HepG2 (cell line): ENCODE measurements at regions not wholly inside any gene's neighbourhood (a gene's known extent, or its start where the extent isn't known, plus 50 kb on each side); places are given as distances from the start of the nearest gene placed in this dataset.

Experiments
- ATAC-seq: fragments of 200-7000 bp; cut with Tn5 transposase; 3 replicates; pipeline ENCODE4 v1.9.1; 2020; ENCODE audit warnings: mild to moderate bottlenecking, moderate library complexity
- BruUV-seq: library from RNA; stranded (reverse); fragments of 400-500 nt; replicated peaks from 2 replicates; lab custom pipeline; 2021; lab: Mats Ljungman, UMichigan
- CTCF ChIA-PET: fragments of 300-600 bp; formaldehyde crosslinking; extraction: SDS; loops from one replicate; lab custom pipeline; 2021; ENCODE audit warnings: low total read pairs, inconsistent platforms, low intra/inter-chr PET ratio; lab: Yijun Ruan, JAX
- POLR2A ChIA-PET: fragments of 350-600 bp; sonication (Branson Sonifier 250); formaldehyde crosslinking; loops from one replicate; lab custom pipeline; 2020; ENCODE audit warnings: antibody characterized with exemption, inconsistent platforms; lab: Yijun Ruan, JAX
- DNase-seq: peaks from one replicate; pipeline ENCODE4 v3.0.0-alpha.2; 2015; ENCODE audit warnings: low spot score
- FAIRE-seq: peaks from 3 replicates; lab custom pipeline; 2011; peaks lifted over from hg19 to GRCh38; lab: Jason Lieb, UNC
- H2AFZ ChIP-seq: one replicate; pipeline ENCODE4 v1.6.1; 2011; ENCODE audit warnings: low read length, inconsistent platforms
- H3K27ac ChIP-seq: fragments of 300-600 bp; 3 replicates; pipeline ENCODE4 v1.8.0; 2011; ENCODE audit warnings: mixed run types, mild to moderate bottlenecking, mixed read lengths, low read length, inconsistent platforms; ENCODE audit not compliant: insufficient read depth; ENCODE audit errors: extremely low read length
- H3K27me3 ChIP-seq, 2 experiments: fragments of 200-600 bp in 1 of 2; 2 replicates in 1 of 2; 3 replicates in 1 of 2; pipeline versions ENCODE4 v1.6.0 to v1.8.0; 2011; ENCODE audit warnings: low read length in 2 of 2, mild to moderate bottlenecking in 2 of 2, moderate library complexity in 2 of 2, inconsistent platforms in 1 of 2; ENCODE audit not compliant: insufficient read depth in 2 of 2, control insufficient read depth in 1 of 2
- H3K36me3 ChIP-seq, 2 experiments: fragments of 200-600 bp in 1 of 2; replicated peaks in 1 of 2; 2 replicates in 1 of 2; 3 replicates in 1 of 2; pipeline versions ENCODE4 v1.5.1 to v1.8.0; 2011; ENCODE audit warnings: low read length in 2 of 2, inconsistent platforms in 1 of 2; ENCODE audit not compliant: insufficient read depth in 2 of 2, control insufficient read depth in 1 of 2
- H3K4me1 ChIP-seq: 2 replicates; pipeline ENCODE4 v1.5.1; 2012; ENCODE audit warnings: low read length, inconsistent platforms; ENCODE audit not compliant: insufficient read depth
- H3K4me2 ChIP-seq: 2 replicates; pipeline ENCODE4 v1.6.0; 2011; ENCODE audit warnings: low read depth, low read length, inconsistent platforms
- H3K4me3 ChIP-seq, 3 experiments: fragments of 200-600 bp in 1 of 3; sonication (generic), shearing (Covaris generic) in 1 of 3; replicated peaks in 1 of 3; 2 replicates each; pipeline ENCODE4 v1.5.1; 2011 to 2016; ENCODE audit warnings: low read length in 3 of 3, inconsistent platforms in 2 of 3, low read depth in 2 of 3, mild to moderate bottlenecking in 2 of 3, control low read depth in 1 of 3, mixed read lengths in 1 of 3; ENCODE audit not compliant: insufficient read depth in 1 of 3
- H3K79me2 ChIP-seq: one replicate; pipeline ENCODE4 v1.6.1; 2011; ENCODE audit warnings: low read length, inconsistent platforms; ENCODE audit not compliant: insufficient read depth
- H3K9ac ChIP-seq: 2 replicates; pipeline ENCODE4 v1.6.0; 2011; ENCODE audit warnings: mild to moderate bottlenecking, low read depth, low read length, inconsistent platforms; ENCODE audit not compliant: insufficient read depth
- H3K9me3 ChIP-seq: 2 replicates; pipeline ENCODE4 v1.5.1; 2012; ENCODE audit warnings: mild to moderate bottlenecking, low read length
- H4K20me1 ChIP-seq: 2 replicates; pipeline ENCODE4 v1.6.0; 2011; ENCODE audit warnings: inconsistent platforms, mild to moderate bottlenecking, low read length, moderate library complexity; ENCODE audit not compliant: insufficient read depth
- CBX2 ChIP-seq, 2 experiments: fragments of 200-600 bp in 1 of 2; sonication (generic); formaldehyde crosslinking in 1 of 2; IDR thresholded peaks; 2 replicates each; pipeline versions ENCODE4 v1.7.0 to v1.8.1; 2018 to 2022; ENCODE audit warnings: low read depth in 2 of 2, low read length in 1 of 2, mild to moderate bottlenecking in 1 of 2, missing genetic modification reagents in 1 of 2
- EP300 ChIP-seq, 3 experiments: sonication (generic) in 1 of 3; formaldehyde crosslinking in 1 of 3; IDR thresholded peaks; 2 replicates each; pipeline versions ENCODE4 v1.5.1 to v1.6.1; 2011 to 2020; ENCODE audit warnings: low read depth in 2 of 3, low read length in 2 of 3, borderline replicate concordance in 1 of 3, improper control_type of control experiment in 1 of 3, mild to moderate bottlenecking in 1 of 3, missing genetic modification reagents in 1 of 3, moderate library complexity in 1 of 3
- FLYWCH1 ChIP-seq: sonication (generic); formaldehyde crosslinking; IDR thresholded peaks from 2 replicates; pipeline ENCODE4 v1.8.1; 2023; ENCODE audit warnings: mild to moderate bottlenecking, missing genetic modification reagents
- NFIB ChIP-seq: sonication (generic); formaldehyde crosslinking; IDR thresholded peaks from 2 replicates; pipeline ENCODE4 v1.9.0; 2021; ENCODE audit warnings: missing genetic modification reagents, mild to moderate bottlenecking, borderline replicate concordance
- PHF20 ChIP-seq: sonication (generic); formaldehyde crosslinking; IDR thresholded peaks from 2 replicates; pipeline ENCODE4 v1.5.0; 2020; ENCODE audit warnings: mild to moderate bottlenecking, missing genetic modification reagents
- RARG ChIP-seq: sonication (generic); formaldehyde crosslinking; IDR thresholded peaks from 2 replicates; pipeline ENCODE4 v1.4.0; 2020; ENCODE audit warnings: low read depth, mild to moderate bottlenecking, missing genetic modification reagents
- TARDBP ChIP-seq: sonication (generic); formaldehyde crosslinking; IDR thresholded peaks from 2 replicates; pipeline ENCODE4 v1.8.0; 2022; ENCODE audit warnings: mild to moderate bottlenecking, missing genetic modification reagents
- YEATS4 ChIP-seq: sonication (generic); formaldehyde crosslinking; IDR thresholded peaks from 2 replicates; pipeline ENCODE4 v1.4.0; 2020; ENCODE audit warnings: missing genetic modification reagents, borderline replicate concordance
- ZEB1 ChIP-seq: IDR thresholded peaks from 2 replicates; pipeline ENCODE4 v1.6.1; 2012; ENCODE audit warnings: mild to moderate bottlenecking, low read depth, inconsistent platforms; ENCODE audit not compliant: insufficient replicate concordance
- ZMYM2 ChIP-seq: sonication (generic); formaldehyde crosslinking; IDR thresholded peaks from 2 replicates; pipeline ENCODE4 v1.8.0; 2022; ENCODE audit warnings: mild to moderate bottlenecking, missing genetic modification reagents
- ZNF3 ChIP-seq: IDR thresholded peaks from 2 replicates; pipeline ENCODE4 v1.7.0; 2017; ENCODE audit warnings: inconsistent platforms
- ZNF354B ChIP-seq: sonication (generic); formaldehyde crosslinking; IDR thresholded peaks from 2 replicates; pipeline ENCODE4 v1.8.0; 2022; ENCODE audit warnings: mild to moderate bottlenecking, missing genetic modification reagents
- ZNF614 ChIP-seq: IDR thresholded peaks from 2 replicates; pipeline ENCODE4 v1.6.1; 2018; ENCODE audit warnings: missing biosample characterization, missing genetic modification reagents, inconsistent platforms, borderline replicate concordance
- ZNF619 ChIP-seq: sonication (generic); formaldehyde crosslinking; IDR thresholded peaks from 2 replicates; pipeline ENCODE4 v1.4.0; 2020; ENCODE audit warnings: mild to moderate bottlenecking, missing genetic modification reagents
- ZNF629 ChIP-seq: sonication (generic); formaldehyde crosslinking; conservative IDR thresholded peaks from 2 replicates; pipeline ENCODE4 v1.5.0; 2020; ENCODE audit warnings: missing genetic modification reagents
- ZNF816 ChIP-seq: sonication (generic); formaldehyde crosslinking; IDR thresholded peaks from 2 replicates; pipeline ENCODE4 v1.8.0; 2022; ENCODE audit warnings: missing genetic modification reagents, mild to moderate bottlenecking, borderline replicate concordance
- WGBS: methylation state at CpG from one replicate; pipeline ENCODE4 v1.1.6; 2017; ENCODE audit warnings: low lambda C conversion rate; 5-methylcytosine and 5-hydroxymethylcytosine counted together
- in situ Hi-C: cut with HindIII; loops from 2 replicates; pipeline ENCODE4 v1.10.0; 2017; ENCODE audit warnings: low pct_unique_long_range_greater_than_20kb; ENCODE audit not compliant: extremely low pct_ligation_motif_present
- intact Hi-C: fragments of 100-400 bp; cut with micrococcal nuclease; formaldehyde crosslinking; loops from one replicate; pipeline ENCODE4 v1.10.0; 2022; ENCODE audit not compliant: unreplicated experiment
- TF ChIP-seq, protein P1 (sequence below): sonication (generic); formaldehyde crosslinking; IDR thresholded peaks from 2 replicates; pipeline ENCODE4 v1.5.0; 2020; ENCODE audit warnings: missing genetic modification reagents
- TF ChIP-seq, protein P2 (sequence below): sonication (generic); formaldehyde crosslinking; IDR thresholded peaks from 2 replicates; pipeline ENCODE4 v1.8.1; 2022; ENCODE audit warnings: low read depth, mild to moderate bottlenecking, missing genetic modification reagents

DNA sequence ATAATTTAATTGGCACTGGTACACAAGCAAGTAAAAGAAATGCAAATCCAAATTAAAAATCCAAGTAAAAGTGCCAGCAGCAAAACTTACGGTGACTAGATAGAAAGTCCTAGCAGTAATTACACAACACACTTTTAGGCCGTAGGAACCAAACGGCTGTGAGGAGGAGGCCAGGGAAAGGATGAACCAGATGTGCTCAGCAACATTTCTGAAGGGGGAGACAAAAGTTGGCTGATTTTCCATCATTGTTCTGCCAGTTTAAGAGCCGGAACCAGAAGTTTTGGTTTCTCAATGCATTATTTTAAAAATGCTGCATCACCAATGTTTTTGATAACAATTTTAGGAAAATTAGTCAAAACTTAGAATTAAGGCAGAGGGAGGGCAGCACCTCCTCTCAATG, 68.7 kb upstream of the ENPP6 start (continued):
- no peak for TF ChIP-seq EP300 (IDR thresholded peaks at IDR 0.05; ENCODE audit: low read depth in 2 of 2, low read length in 2 of 2)
- no peak for TF ChIP-seq EP300 (CRISPR knock-in tag; IDR thresholded peaks at IDR 0.05; ENCODE audit: borderline replicate concordance)
- no peak for TF ChIP-seq FLYWCH1 (CRISPR knock-in tag)
- TF ChIP-seq ZNF3 (CRISPR knock-in tag): no peak
- TF ChIP-seq, protein P1, sequence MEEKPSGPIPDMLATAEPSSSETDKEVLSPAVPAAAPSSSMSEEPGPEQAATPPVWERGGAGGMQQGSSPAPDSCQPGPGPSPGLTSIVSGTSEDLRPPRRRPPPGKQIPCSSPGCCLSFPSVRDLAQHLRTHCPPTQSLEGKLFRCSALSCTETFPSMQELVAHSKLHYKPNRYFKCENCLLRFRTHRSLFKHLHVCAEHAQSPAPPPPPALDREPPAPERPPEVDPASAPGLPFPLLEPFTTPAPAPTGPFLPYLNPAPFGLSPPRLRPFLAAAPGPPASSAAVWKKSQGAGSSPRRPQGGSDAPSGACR (CRISPR knock-in tag): no peak
- TF ChIP-seq ZEB1: no peak
- no peak for TF ChIP-seq ZNF614
- TF ChIP-seq RARG (CRISPR knock-in tag): no peak

DNA sequence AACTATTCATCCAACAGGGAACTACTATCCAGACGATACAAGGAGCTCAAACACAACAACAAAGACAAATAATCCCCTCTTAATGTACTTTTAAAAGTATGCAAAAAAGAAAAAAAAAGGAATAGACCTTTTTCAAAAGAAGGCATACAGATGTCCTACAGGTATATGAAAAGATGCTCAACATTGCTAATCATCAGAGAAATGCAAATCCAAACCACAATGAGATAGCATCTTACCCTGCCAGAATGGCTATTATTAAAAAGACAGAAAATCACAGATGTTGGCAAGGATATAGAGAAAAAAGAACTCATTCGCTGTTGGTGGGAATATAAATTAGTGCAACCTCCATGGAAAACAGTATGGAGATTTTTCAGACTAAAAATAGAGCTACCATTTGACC, 67.1 kb upstream of the ENPP6 start:
- ChIA-PET CTCF (no interaction called here), POLR2A (interaction anchor here (1.4 kb wide), 1 partner anchor 365 kb away, joined by 3 read pairs; the partner anchor contains the start of genes CASP3 and PRIMPOL)
- no peaks in the 10 kb centered on the region for H4K20me1 ChIP-seq
- H3K4me1 ChIP-seq: peaks cover 83% of the 10 kb centered on the region
- no peak overlapping the region for H2AFZ ChIP-seq
- H3K9ac ChIP-seq: no peak overlapping the region
- in situ Hi-C loops: no loop called here
- H3K27ac ChIP-seq: no peak overlapping the region
- no peak for FAIRE-seq
- H3K27me3 ChIP-seq: no peaks in the 10 kb centered on the region
- H3K9me3 ChIP-seq: no peaks in the 10 kb centered on the region
- no peak overlapping the region for H3K4me2 ChIP-seq
- H3K4me3 ChIP-seq: no peak overlapping the region
- intact Hi-C loops: loop anchor here (5.0 kb wide), 2 partner anchors 63 to 188 kb away; partner anchors contain the start of gene IRF2
- no peaks in the 10 kb centered on the region for H3K79me2 ChIP-seq
- BruUV-seq: no TSS peak
- ATAC-seq: no peak
- WGBS: 53% methylated on average over 2 of the region's 2 CpGs
- H3K36me3 ChIP-seq: no peaks in the 10 kb centered on the region
- no peak for DNase-seq
- no peak for TF ChIP-seq ZNF816 (CRISPR knock-in tag)
- no peak for TF ChIP-seq ZNF354B (CRISPR knock-in tag)
- no peak for TF ChIP-seq CBX2 (IDR thresholded peaks at IDR 0.05; ENCODE audit: low read depth, low read length)
- TF ChIP-seq CBX2 (CRISPR knock-in tag; IDR thresholded peaks at IDR 0.05; ENCODE audit: low read depth): no peak
- no peak for TF ChIP-seq PHF20 (CRISPR knock-in tag)
- TF ChIP-seq NFIB (CRISPR knock-in tag): no peak
- no peak for TF ChIP-seq TARDBP (CRISPR knock-in tag)
- TF ChIP-seq ZMYM2 (CRISPR knock-in tag): no peak
- no peak for TF ChIP-seq ZNF619
- TF ChIP-seq, protein P2, sequence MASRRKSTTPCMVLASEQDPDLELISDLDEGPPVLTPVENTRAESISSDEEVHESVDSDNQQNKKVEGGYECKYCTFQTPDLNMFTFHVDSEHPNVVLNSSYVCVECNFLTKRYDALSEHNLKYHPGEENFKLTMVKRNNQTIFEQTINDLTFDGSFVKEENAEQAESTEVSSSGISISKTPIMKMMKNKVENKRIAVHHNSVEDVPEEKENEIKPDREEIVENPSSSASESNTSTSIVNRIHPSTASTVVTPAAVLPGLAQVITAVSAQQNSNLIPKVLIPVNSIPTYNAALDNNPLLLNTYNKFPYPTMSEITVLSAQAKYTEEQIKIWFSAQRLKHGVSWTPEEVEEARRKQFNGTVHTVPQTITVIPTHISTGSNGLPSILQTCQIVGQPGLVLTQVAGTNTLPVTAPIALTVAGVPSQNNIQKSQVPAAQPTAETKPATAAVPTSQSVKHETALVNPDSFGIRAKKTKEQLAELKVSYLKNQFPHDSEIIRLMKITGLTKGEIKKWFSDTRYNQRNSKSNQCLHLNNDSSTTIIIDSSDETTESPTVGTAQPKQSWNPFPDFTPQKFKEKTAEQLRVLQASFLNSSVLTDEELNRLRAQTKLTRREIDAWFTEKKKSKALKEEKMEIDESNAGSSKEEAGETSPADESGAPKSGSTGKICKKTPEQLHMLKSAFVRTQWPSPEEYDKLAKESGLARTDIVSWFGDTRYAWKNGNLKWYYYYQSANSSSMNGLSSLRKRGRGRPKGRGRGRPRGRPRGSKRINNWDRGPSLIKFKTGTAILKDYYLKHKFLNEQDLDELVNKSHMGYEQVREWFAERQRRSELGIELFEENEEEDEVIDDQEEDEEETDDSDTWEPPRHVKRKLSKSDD (CRISPR knock-in tag): no peak
- no peak for TF ChIP-seq YEATS4 (CRISPR knock-in tag)
- no peak for TF ChIP-seq ZNF629
